ENCODE measurements at regions not wholly inside any gene's neighbourhood (a gene's known extent, or its start where the extent isn't known, plus 50 kb on each side); places are given as distances from the start of the nearest gene placed in this dataset.

- TF ChIP-seq EZH2 (IDR thresholded peaks at IDR 0.05; ENCODE audit: borderline replicate concordance, low read depth, low read length, poor library complexity, severe bottlenecking) = no peak
- no peak for TF ChIP-seq CTCF (conservative IDR thresholded peaks at IDR 0.05; ENCODE audit: low read depth, low read length)
These were observed 958.8 kb downstream of the PCDH18 start for GRCh38 chr4:136573460-136573859.

Data from A673 (cell line).